ENCODE measurements at regions not wholly inside any gene's neighbourhood (a gene's known extent, or its start where the extent isn't known, plus 50 kb on each side); places are given as distances from the start of the nearest gene placed in this dataset.

GRCh38 chr12:91890742-91891141 is 254.9 kb downstream of the BTG1 start:
- no peaks in the 10 kb centered on the region for H3K9me3 ChIP-seq
- no peaks in the 10 kb centered on the region for H3K27me3 ChIP-seq
- H3K4me3 ChIP-seq: no peak overlapping the region
- no peaks in the 10 kb centered on the region for H3K36me3 ChIP-seq
- H3K27ac ChIP-seq: no peak overlapping the region
- H3K4me1 ChIP-seq: peaks cover 12% of the 10 kb centered on the region
- DNase-seq (ENCODE audit: extremely low spot score in 2 of 2): no peak
- intact Hi-C loops (cut with DNase I): no loop called here
- TF ChIP-seq CTCF (IDR thresholded peaks at IDR 0.05): no peak
- no peak for TF ChIP-seq POLR2A (IDR thresholded peaks at IDR 0.05)
- TF ChIP-seq POLR2AphosphoS5 (IDR thresholded peaks at IDR 0.05; ENCODE audit: insufficient read depth in 1 of 2, low read depth in 1 of 2): no peak

DNA sequence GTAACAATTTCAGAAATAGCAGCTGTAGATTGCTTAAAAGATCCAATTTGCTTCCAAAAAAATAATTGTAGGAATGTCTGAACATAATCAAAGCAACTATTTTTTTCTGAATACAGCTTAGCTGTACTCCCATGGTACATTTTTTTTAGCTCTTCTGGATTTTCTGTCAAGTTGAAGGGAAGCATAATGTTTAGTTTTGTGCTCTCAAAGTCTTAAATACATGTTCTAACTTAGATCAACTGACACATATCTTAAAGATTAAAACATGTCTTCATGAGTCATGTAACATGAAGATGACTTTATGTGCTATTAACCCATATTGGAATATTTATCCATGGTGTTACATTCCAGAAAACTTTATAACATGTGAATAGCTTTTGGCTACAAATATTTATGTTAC is 255.7 kb downstream of the BTG1 start:
- Histone ChIP-seq H3K4me3 (no peak overlapping the region), H3K9me3 (no peaks in the 10 kb centered on the region), H3K4me1 (peaks cover 12% of the 10 kb centered on the region), H3K27ac (no peak overlapping the region), H3K27me3 (no peaks in the 10 kb centered on the region), H3K36me3 (no peaks in the 10 kb centered on the region)
- TF ChIP-seq POLR2A (IDR thresholded peaks at IDR 0.05): no peak
- TF ChIP-seq POLR2AphosphoS5 (IDR thresholded peaks at IDR 0.05; ENCODE audit: insufficient read depth in 1 of 2, low read depth in 1 of 2): no peak
- TF ChIP-seq CTCF (IDR thresholded peaks at IDR 0.05): no peak
- intact Hi-C loops (cut with DNase I): no loop called here
- no peak for DNase-seq (ENCODE audit: extremely low spot score in 2 of 2)

- intact Hi-C loops (cut with DNase I): no loop called here
- Histone ChIP-seq H3K27me3 (no peaks in the 10 kb centered on the region), H3K4me1 (peaks cover 12% of the 10 kb centered on the region), H3K36me3 (no peaks in the 10 kb centered on the region), H3K4me3 (no peak overlapping the region), H3K9me3 (no peaks in the 10 kb centered on the region), H3K27ac (no peak overlapping the region)
- TF ChIP-seq POLR2A (IDR thresholded peaks at IDR 0.05) (no peak), CTCF (IDR thresholded peaks at IDR 0.05) (no peak), POLR2AphosphoS5 (IDR thresholded peaks at IDR 0.05; ENCODE audit: insufficient read depth in 1 of 2, low read depth in 1 of 2) (no peak)
- DNase-seq (ENCODE audit: extremely low spot score in 2 of 2): no peak
Observed at GRCh38 chr12:91889059-91889458, 256.6 kb downstream of the BTG1 start.

DNA sequence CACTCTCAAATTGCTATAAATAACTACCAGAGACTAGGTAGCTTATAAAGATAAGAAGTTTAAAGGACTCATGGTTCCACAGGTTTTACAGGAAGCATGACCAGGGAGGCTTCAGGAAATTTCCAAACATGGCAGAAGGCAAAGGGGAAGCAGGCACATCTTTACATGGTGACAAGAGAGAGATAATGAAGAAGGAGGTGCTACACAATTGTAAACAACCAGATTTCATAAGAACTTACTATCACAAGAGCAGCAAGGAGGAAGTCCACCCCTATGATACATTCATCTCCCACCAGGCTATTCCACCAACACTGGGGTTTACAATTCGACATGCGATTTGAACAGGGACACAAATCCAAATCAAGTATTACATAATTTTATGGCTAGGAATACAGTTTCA is 257.7 kb downstream of the BTG1 start:
- H3K27me3 ChIP-seq: no peaks in the 10 kb centered on the region
- H3K4me3 ChIP-seq: no peak overlapping the region
- DNase-seq (ENCODE audit: extremely low spot score in 2 of 2): no peak
- no peak overlapping the region for H3K27ac ChIP-seq
- H3K9me3 ChIP-seq: no peaks in the 10 kb centered on the region
- intact Hi-C loops (cut with DNase I): no loop called here
- H3K4me1 ChIP-seq: peaks cover 12% of the 10 kb centered on the region
- no peaks in the 10 kb centered on the region for H3K36me3 ChIP-seq
- TF ChIP-seq POLR2A (IDR thresholded peaks at IDR 0.05) (no peak), POLR2AphosphoS5 (IDR thresholded peaks at IDR 0.05; ENCODE audit: insufficient read depth in 1 of 2, low read depth in 1 of 2) (no peak), CTCF (IDR thresholded peaks at IDR 0.05) (no peak)

- intact Hi-C loops (cut with DNase I): no loop called here
- H3K4me3 ChIP-seq: no peak overlapping the region
Observed at GRCh38 chr12:91885851-91886731, 259.6 kb downstream of the BTG1 start.

More at GRCh38 chr12:91885851-91886731, 259.6 kb downstream of the BTG1 start:
- no peaks in the 10 kb centered on the region for H3K27me3 ChIP-seq
- H3K27ac ChIP-seq: no peak overlapping the region
- TF ChIP-seq POLR2A (IDR thresholded peaks at IDR 0.05): no peak
- no peak for TF ChIP-seq CTCF (IDR thresholded peaks at IDR 0.05)
- peaks cover 11% of the 10 kb centered on the region for H3K4me1 ChIP-seq
- no peaks in the 10 kb centered on the region for H3K9me3 ChIP-seq
- H3K36me3 ChIP-seq: no peaks in the 10 kb centered on the region
- DNase-seq (ENCODE audit: extremely low spot score in 2 of 2): no peak
